ENCODE measurements at regions not wholly inside any gene's neighbourhood (a gene's known extent, or its start where the extent isn't known, plus 50 kb on each side); places are given as distances from the start of the nearest gene placed in this dataset.
A peak's percentile ranks its signal among the peaks of the same experiment; 100 is the strongest.
"Not testable (repeated sequence)": the region's sequence is repeated elsewhere in the genome, so short reads cannot be mapped to it uniquely, and the experiment has no call there.

- DNase-seq = peak; percentile 87
Observed at GRCh38 chr2:2613279-2614199, 282.5 kb upstream of the MYT1L start.

- no peak for DNase-seq
Observed at GRCh38 chr2:2610751-2611150, 279.7 kb upstream of the MYT1L start.

- no peak for DNase-seq
Observed at GRCh38 chr2:2600366-2600765, 269.3 kb upstream of the MYT1L start.

GRCh38 chr2:2599441-2599840 is 268.4 kb upstream of the MYT1L start:
- no peak for DNase-seq

GRCh38 chr2:2597712-2598111 is 266.6 kb upstream of the MYT1L start:
- DNase-seq = no peak

- DNase-seq = no peak
Observed at GRCh38 chr2:2591542-2591940, 260.5 kb upstream of the MYT1L start.

GRCh38 chr2:2590841-2591541 is 259.9 kb upstream of the MYT1L start:
- DNase-seq = no peak

GRCh38 chr2:2590141-2590540 is 259.1 kb upstream of the MYT1L start:
- DNase-seq = no peak

GRCh38 chr2:2588777-2589176 is 257.7 kb upstream of the MYT1L start:
- DNase-seq = no peak

- no peak for DNase-seq
Observed at GRCh38 chr2:2587354-2587753, 256.3 kb upstream of the MYT1L start.

GRCh38 chr2:2586931-2587330 is 255.9 kb upstream of the MYT1L start:
- DNase-seq = no peak

- DNase-seq = no peak
Observed at GRCh38 chr2:2586068-2586776, 255.1 kb upstream of the MYT1L start.

- no peak for DNase-seq
Observed at GRCh38 chr2:2582998-2583545, 252.0 kb upstream of the MYT1L start.

GRCh38 chr2:2581331-2582159 is 250.5 kb upstream of the MYT1L start:
- no peak for DNase-seq

- not testable (repeated sequence) for DNase-seq
Observed at GRCh38 chr2:2580841-2581240, 249.8 kb upstream of the MYT1L start.

GRCh38 chr2:2580341-2580740 is 249.3 kb upstream of the MYT1L start:
- DNase-seq = no peak

GRCh38 chr2:2579814-2580213 is 248.7 kb upstream of the MYT1L start:
- DNase-seq = no peak

GRCh38 chr2:2577407-2577831 is 246.3 kb upstream of the MYT1L start:
- DNase-seq = no peak

GRCh38 chr2:2575870-2576386 is 244.9 kb upstream of the MYT1L start:
- DNase-seq = no peak

GRCh38 chr2:2575181-2575577 is 244.1 kb upstream of the MYT1L start:
- DNase-seq = no peak

- DNase-seq = no peak
Observed at GRCh38 chr2:2574401-2575180, 243.5 kb upstream of the MYT1L start.

Measured in CD4-positive, alpha-beta T cell treated with Interleukin-12 subunit alpha and Interleukin-12 subunit beta, for 1 hour (primary cell).